H1 (cell line): ENCODE measurements at regions not wholly inside any gene's neighbourhood (a gene's known extent, or its start where the extent isn't known, plus 50 kb on each side); places are given as distances from the start of the nearest gene placed in this dataset.

Experiments
- CTCF ChIA-PET: fragments of 300-600 bp; sonication (Branson Sonifier 250); formaldehyde crosslinking; loops from one replicate; lab custom pipeline; 2021; ENCODE audit not compliant: partially characterized antibody; lab: Charles Lee
- POLR2A ChIA-PET: fragments of 300-600 bp; sonication (Branson Sonifier 250); formaldehyde crosslinking; loops from one replicate; lab custom pipeline; 2021; ENCODE audit warnings: inconsistent platforms; ENCODE audit not compliant: partially characterized antibody; lab: Charles Lee
- DNase-seq, 2 experiments: peaks; one replicate each; pipeline versions ENCODE4 v3.0.0 to v3.0.0-alpha.2; 2010 to 2022; ENCODE audit warnings: low spot score in 2 of 2, low read depth in 1 of 2, mixed read lengths in 1 of 2
- FAIRE-seq: peaks from 2 replicates; lab custom pipeline; 2011; peaks lifted over from hg19 to GRCh38; lab: Jason Lieb, UNC
- H2AFZ ChIP-seq: 2 replicates; pipeline ENCODE4 v1.8.1; 2012; ENCODE audit warnings: low read length, inconsistent platforms
- H2AK5ac ChIP-seq: 2 replicates; pipeline ENCODE4 v1.6.1; 2013; ENCODE audit warnings: low read depth, low read length
- H2BK120ac ChIP-seq: replicated peaks from 2 replicates; pipeline ENCODE3; 2013; ENCODE audit warnings: low read depth, low read length, inconsistent platforms
- H2BK12ac ChIP-seq: 2 replicates; pipeline ENCODE4 v1.6.1; 2013; ENCODE audit warnings: low read depth, low read length
- H2BK15ac ChIP-seq: 2 replicates; pipeline ENCODE4 v1.6.1; 2013; ENCODE audit warnings: low read length
- H2BK20ac ChIP-seq: 2 replicates; pipeline ENCODE4 v1.6.1; 2013; ENCODE audit warnings: low read length
- H2BK5ac ChIP-seq: 2 replicates; pipeline ENCODE4 v1.6.1; 2013; ENCODE audit warnings: low read depth, low read length
- H3K14ac ChIP-seq: 2 replicates; pipeline ENCODE4 v1.6.1; 2013; ENCODE audit warnings: inconsistent platforms; ENCODE audit not compliant: insufficient read length
- H3K18ac ChIP-seq: 2 replicates; pipeline ENCODE4 v1.6.1; 2013; ENCODE audit warnings: low read length; ENCODE audit errors: extremely low read depth
- H3K23ac ChIP-seq: 2 replicates; pipeline ENCODE4 v1.6.1; 2013; ENCODE audit warnings: inconsistent platforms; ENCODE audit not compliant: insufficient read length
- H3K23me2 ChIP-seq: 2 replicates; pipeline ENCODE4 v1.6.1; 2013; ENCODE audit warnings: low read depth, low read length
- H3K27ac ChIP-seq: 2 replicates; pipeline ENCODE4 v1.6.1; 2011; ENCODE audit warnings: low read depth, low read length, inconsistent platforms
- H3K27me3 ChIP-seq, 4 experiments: replicated peaks in 1 of 4; 1 replicate in 1 of 4; 2 replicates in 3 of 4; pipeline versions ENCODE4 v1.6.1 to v1.8.1; 2011 to 2013; ENCODE audit warnings: low read length in 3 of 4, mild to moderate bottlenecking in 3 of 4, inconsistent platforms in 2 of 4, mixed read lengths in 2 of 4, moderate library complexity in 1 of 4; ENCODE audit not compliant: control insufficient read depth in 3 of 4, insufficient read depth in 3 of 4; ENCODE audit errors: extremely low read depth in 1 of 4
- H3K36me3 ChIP-seq, 4 experiments: 2 replicates each; pipeline versions ENCODE4 v1.6.1 to v1.8.1; 2011 to 2013; ENCODE audit warnings: mild to moderate bottlenecking in 4 of 4, low read length in 3 of 4, moderate library complexity in 2 of 4, control low read depth in 1 of 4, inconsistent platforms in 1 of 4; ENCODE audit not compliant: insufficient read depth in 4 of 4, control insufficient read depth in 2 of 4
- H3K4ac ChIP-seq: replicated peaks from 2 replicates; pipeline ENCODE3; 2013; ENCODE audit warnings: low read length, low read depth, mixed read lengths, inconsistent platforms; ENCODE audit not compliant: insufficient read length
- H3K4me1 ChIP-seq, 4 experiments: replicated peaks in 1 of 4; 1 replicate in 1 of 4; 2 replicates in 3 of 4; pipeline versions ENCODE4 v1.6.1 to v1.8.1; 2011 to 2013; ENCODE audit warnings: low read length in 3 of 4, inconsistent platforms in 2 of 4, mixed read lengths in 1 of 4; ENCODE audit not compliant: insufficient read depth in 4 of 4, control insufficient read depth in 3 of 4
- H3K4me2 ChIP-seq, 2 experiments: 2 replicates each; pipeline versions ENCODE4 v1.6.1 to v1.8.1; 2011 to 2013; ENCODE audit warnings: low read depth in 2 of 2, low read length in 2 of 2, control low read depth in 1 of 2, inconsistent platforms in 1 of 2, mild to moderate bottlenecking in 1 of 2; ENCODE audit not compliant: insufficient read depth in 1 of 2
- H3K4me3 ChIP-seq, 4 experiments: fragments of 200-600, 300-600 bp in 1 of 4; sonication (generic), shearing (Covaris generic), sonication (Bioruptor Twin) in 1 of 4; 2 replicates each; pipeline versions ENCODE4 v1.5.1 to v1.8.1; 2011 to 2016; ENCODE audit warnings: low read length in 4 of 4, low read depth in 3 of 4, control low read depth in 2 of 4, inconsistent platforms in 2 of 4, mild to moderate bottlenecking in 2 of 4, mixed read lengths in 1 of 4, moderate library complexity in 1 of 4; ENCODE audit not compliant: insufficient read depth in 2 of 4; ENCODE audit errors: extremely low read depth in 1 of 4
- H3K56ac ChIP-seq: replicated peaks from 2 replicates; pipeline ENCODE3; 2013; ENCODE audit warnings: low read depth, mild to moderate bottlenecking, mixed read lengths, low read length, inconsistent platforms; ENCODE audit not compliant: insufficient read length
- H3K79me1 ChIP-seq: 2 replicates; pipeline ENCODE4 v1.6.1; 2013; ENCODE audit warnings: low read depth, low read length, control low read depth
- H3K79me2 ChIP-seq, 2 experiments: 2 replicates each; pipeline versions ENCODE4 v1.6.1 to v1.8.1; 2012 to 2013; ENCODE audit warnings: low read length in 2 of 2, mild to moderate bottlenecking in 2 of 2, inconsistent platforms in 1 of 2; ENCODE audit not compliant: insufficient read depth in 2 of 2, control insufficient read depth in 1 of 2
- H3K9ac ChIP-seq, 4 experiments: replicated peaks in 1 of 4; 1 replicate in 1 of 4; 2 replicates in 3 of 4; pipeline versions ENCODE4 v1.6.1 to v1.8.1; 2011 to 2013; ENCODE audit warnings: low read depth in 3 of 4, low read length in 3 of 4, control low read depth in 2 of 4, mild to moderate bottlenecking in 2 of 4, moderate library complexity in 2 of 4, inconsistent platforms in 1 of 4; ENCODE audit errors: extremely low read depth in 1 of 4
- H3K9me3 ChIP-seq, 2 experiments: 2 replicates each; pipeline versions ENCODE4 v1.6.1 to v1.8.1; 2012 to 2013; ENCODE audit warnings: mild to moderate bottlenecking in 2 of 2, moderate library complexity in 2 of 2, control low read depth in 1 of 2, inconsistent platforms in 1 of 2, low read depth in 1 of 2, low read length in 1 of 2, mixed read lengths in 1 of 2; ENCODE audit not compliant: insufficient read depth in 2 of 2
- H4K20me1 ChIP-seq, 2 experiments: replicated peaks in 1 of 2; 2 replicates each; pipeline versions ENCODE3 to v1.8.1; 2011 to 2013; ENCODE audit warnings: inconsistent platforms in 2 of 2, low read length in 2 of 2, mild to moderate bottlenecking in 1 of 2; ENCODE audit not compliant: insufficient read depth in 2 of 2, control insufficient read depth in 1 of 2
- H4K5ac ChIP-seq: 2 replicates; pipeline ENCODE4 v1.6.1; 2013; ENCODE audit warnings: low read length, low read depth, mixed read lengths, inconsistent platforms; ENCODE audit not compliant: insufficient read length
- H4K8ac ChIP-seq: 2 replicates; pipeline ENCODE4 v1.8.0; 2013; ENCODE audit warnings: mild to moderate bottlenecking, moderate library complexity, low read length, inconsistent platforms; ENCODE audit not compliant: insufficient read depth; ENCODE audit errors: extremely low read depth
- H4K91ac ChIP-seq: replicated peaks from 2 replicates; pipeline ENCODE3; 2013; ENCODE audit warnings: low read length, mixed read lengths, inconsistent platforms; ENCODE audit not compliant: insufficient read length
- BACH1 ChIP-seq: IDR thresholded peaks from 2 replicates; pipeline ENCODE4 v1.6.1; 2012; ENCODE audit warnings: low read length, improper control_type of control experiment
- BRCA1 ChIP-seq: IDR thresholded peaks from 2 replicates; pipeline ENCODE4 v1.6.1; 2012; ENCODE audit warnings: low read depth, low read length, improper control_type of control experiment
- KDM5A ChIP-seq: fragments of 200-600 bp; IDR thresholded peaks from 2 replicates; pipeline ENCODE4 v1.7.1; 2012; ENCODE audit warnings: mild to moderate bottlenecking, low read length, inconsistent platforms, mixed read lengths
- NRF1 ChIP-seq: IDR thresholded peaks from 2 replicates; pipeline ENCODE4 v1.6.1; 2011; ENCODE audit warnings: mild to moderate bottlenecking, low read depth, low read length, improper control_type of control experiment
- TBP ChIP-seq: IDR thresholded peaks from 2 replicates; pipeline ENCODE4 v1.6.1; 2011; ENCODE audit warnings: low read depth, low read length, improper control_type of control experiment
- TEAD4 ChIP-seq: IDR thresholded peaks from 2 replicates; pipeline ENCODE4 v1.6.1; 2012; ENCODE audit warnings: low read depth, low read length, inconsistent platforms, mixed read lengths
- YY1 ChIP-seq: IDR thresholded peaks from 2 replicates; pipeline ENCODE4 v1.6.1; 2011; ENCODE audit warnings: low read depth, mild to moderate bottlenecking, low read length
- WGBS, 2 experiments: shearing (Covaris generic) in 1 of 2; methylation state at CpG; one replicate each; pipeline versions ENCODE4 v1.1.6 to v1.1.7; 2013 to 2015; ENCODE audit warnings: low lambda C conversion rate in 2 of 2, mixed read lengths in 2 of 2, inconsistent platforms in 1 of 2, low coverage in 1 of 2, missing lambda C conversion rate in 1 of 2; ENCODE audit not compliant: insufficient replicate concordance in 2 of 2, insufficient coverage in 1 of 2, insufficient read length in 1 of 2; ENCODE audit errors: extremely low coverage in 1 of 2, missing lambda C conversion rate in 1 of 2; 5-methylcytosine and 5-hydroxymethylcytosine counted together

- Histone ChIP-seq H3K4me3 (no peak overlapping the region), H3K9ac (no peak overlapping the region), H3K23ac (no peak overlapping the region), H3K9me3 (peaks cover 6 to 15% of the 10 kb centered on the region in 2 experiments; a peak in 2 of 4 replicates), H3K79me2 (no peaks in the 10 kb centered on the region), H2BK5ac (no peak overlapping the region), H4K91ac (no peak overlapping the region), H3K18ac (no peak overlapping the region), H2BK12ac (no peak overlapping the region), H3K4me2 (no peak overlapping the region), H4K20me1 (no peaks in the 10 kb centered on the region), H3K4me1 (no peaks in the 10 kb centered on the region), H2AFZ (no peak overlapping the region), H2BK20ac (no peak overlapping the region), H4K8ac (no peak overlapping the region), H2BK15ac (no peak overlapping the region), H3K27ac (no peak overlapping the region), H2BK120ac (no peak overlapping the region), H3K23me2 (no peaks in the 10 kb centered on the region; the same call in 1 of the 2 replicates), H3K56ac (no peak overlapping the region), H4K5ac (no peak overlapping the region), H3K27me3 (no peaks in the 10 kb centered on the region), H3K14ac (no peak overlapping the region), H3K4ac (no peak overlapping the region), H3K36me3 (no peaks in the 10 kb centered on the region), H2AK5ac (no peak overlapping the region), H3K79me1 (no peaks in the 10 kb centered on the region)
- POLR2A ChIA-PET = no interaction called here
- CTCF ChIA-PET = no interaction called here
- FAIRE-seq (no peak), DNase-seq (no peak)
- TF ChIP-seq TEAD4 = no peak
- no peak for TF ChIP-seq TBP
- no peak for TF ChIP-seq YY1
- no peak for TF ChIP-seq KDM5A
- no peak for TF ChIP-seq BRCA1
- no peak for TF ChIP-seq NRF1
- TF ChIP-seq BACH1 = no peak
- WGBS, 2 experiments = 69% methylated on average over 6 of the region's 6 CpGs; no CpG with 5 or more reads in 1 of the 2 experiments
These were observed 545.6 kb downstream of the HDGFL1 start for GRCh38 chr6:23114812-23115504.
